GM18868 (cell line): ENCODE measurements at regions not wholly inside any gene's neighbourhood (a gene's known extent, or its start where the extent isn't known, plus 50 kb on each side); places are given as distances from the start of the nearest gene placed in this dataset.

Experiments used
- ATAC-seq: cut with Tn5 transposase; IDR thresholded peaks from one replicate; pipeline ENCODE4 v1.9.1; 2021; ENCODE audit warnings: mild to moderate bottlenecking, moderate library complexity; ENCODE audit not compliant: unreplicated experiment

DNA sequence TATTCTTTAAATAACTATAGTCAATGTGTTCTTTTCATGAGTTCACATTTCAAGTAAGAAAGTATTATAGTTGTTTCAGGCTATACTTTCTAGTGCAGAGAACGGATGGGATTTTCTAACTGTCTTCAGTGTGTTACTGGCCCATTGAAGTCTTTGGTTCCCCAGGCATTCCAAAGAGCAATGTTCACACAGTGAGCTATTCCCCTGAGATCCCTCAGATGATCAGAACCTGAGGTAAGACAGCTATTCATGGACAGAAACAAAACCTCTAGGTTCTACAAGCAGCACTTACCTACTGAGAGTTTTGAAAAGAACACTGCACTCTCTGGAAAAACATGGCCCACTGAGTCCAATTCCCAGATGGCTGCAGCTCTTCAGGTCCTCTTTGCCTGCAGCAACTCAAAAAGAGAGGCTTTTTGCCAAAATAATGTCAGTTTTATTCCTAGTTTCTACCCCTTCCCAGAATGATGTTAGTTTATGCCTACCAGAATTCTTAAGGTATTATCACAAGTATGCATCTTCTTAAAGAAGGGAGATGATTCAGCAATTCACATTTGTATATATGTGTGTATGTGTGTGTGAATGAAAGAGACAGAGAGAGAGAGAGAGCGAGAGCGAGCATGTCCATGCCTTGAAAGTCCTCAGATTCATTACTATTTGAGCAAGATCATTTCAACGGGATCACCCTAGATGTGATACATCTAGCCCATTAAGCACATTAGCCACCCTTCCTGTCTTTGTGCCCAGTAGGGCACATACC, 146.1 kb downstream of the PDHA2 start:
- ATAC-seq = no peak

DNA sequence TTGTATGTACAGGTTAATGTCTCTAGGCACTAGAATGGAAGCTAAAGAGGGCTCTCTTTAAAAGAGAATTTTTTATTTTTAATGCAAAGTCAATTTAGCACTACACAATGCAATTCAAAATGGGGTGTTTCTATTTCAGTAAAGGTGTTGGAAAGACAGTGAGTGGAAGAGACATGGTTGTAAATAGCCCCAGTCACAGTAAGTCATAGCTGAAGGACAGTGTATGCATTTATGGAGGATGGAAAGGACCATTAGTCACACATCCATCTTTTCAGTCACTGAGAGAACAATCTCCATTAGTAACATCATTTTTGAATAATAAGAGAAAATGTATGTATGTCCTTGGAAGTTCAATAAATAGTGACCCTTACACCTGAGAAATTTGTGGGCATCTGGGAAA, 148.0 kb downstream of the PDHA2 start:
- ATAC-seq = no peak

DNA sequence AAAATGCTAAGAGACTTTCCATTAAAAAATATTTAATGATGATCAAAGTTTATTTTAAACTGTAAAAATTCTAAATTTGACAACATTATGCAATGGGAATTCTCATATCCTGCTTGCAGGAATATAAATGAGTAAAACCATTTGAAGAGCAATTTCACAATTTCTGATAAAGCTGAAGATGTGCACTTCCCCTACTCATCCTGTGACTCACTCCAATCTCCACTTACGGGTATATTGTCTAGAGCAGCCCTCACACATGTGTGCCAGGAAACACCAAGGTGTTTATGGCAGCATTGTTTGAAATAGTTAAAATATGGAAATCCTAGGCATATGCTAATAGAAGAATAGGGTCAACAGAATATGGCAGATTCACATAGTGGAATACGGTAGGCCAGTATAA, 158.4 kb downstream of the PDHA2 start:
- no peak for ATAC-seq

DNA sequence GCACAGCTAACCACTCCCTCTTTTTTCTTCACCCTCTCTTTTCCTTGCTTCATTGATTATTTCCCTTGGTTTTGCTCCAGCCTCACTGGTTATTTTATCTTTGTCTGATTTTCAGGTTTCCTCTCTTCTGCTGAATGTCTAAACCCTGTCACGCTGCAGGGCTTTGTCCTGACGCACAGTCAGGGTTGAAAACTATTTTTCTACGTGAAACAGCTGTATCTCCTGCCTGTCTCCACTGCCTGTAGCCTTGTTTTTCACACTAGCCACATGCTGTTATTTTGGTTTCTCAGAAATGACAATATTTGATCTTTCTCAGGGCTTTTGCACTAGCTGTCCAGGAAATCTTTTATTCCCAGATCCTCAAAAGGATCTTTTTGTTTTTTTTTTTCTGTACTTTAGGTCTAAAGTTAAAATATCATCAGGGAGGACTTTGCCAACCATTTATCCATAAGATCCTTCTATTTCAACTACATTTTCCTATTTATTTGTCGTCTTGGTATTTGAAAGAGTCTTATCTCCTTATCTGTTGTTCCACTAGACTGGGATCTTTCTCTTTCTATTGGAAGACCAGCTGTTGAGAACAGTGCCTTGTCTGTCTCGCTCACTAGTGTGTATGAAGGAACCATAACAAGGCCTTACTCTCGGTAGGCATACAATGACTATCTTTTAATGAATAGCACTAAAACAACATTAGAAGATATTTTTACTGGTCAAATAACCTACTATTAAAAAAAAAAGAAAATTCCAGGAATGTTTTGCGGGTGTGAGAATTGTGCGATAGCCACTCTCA, 164.3 kb downstream of the PDHA2 start:
- ATAC-seq = no peak

DNA sequence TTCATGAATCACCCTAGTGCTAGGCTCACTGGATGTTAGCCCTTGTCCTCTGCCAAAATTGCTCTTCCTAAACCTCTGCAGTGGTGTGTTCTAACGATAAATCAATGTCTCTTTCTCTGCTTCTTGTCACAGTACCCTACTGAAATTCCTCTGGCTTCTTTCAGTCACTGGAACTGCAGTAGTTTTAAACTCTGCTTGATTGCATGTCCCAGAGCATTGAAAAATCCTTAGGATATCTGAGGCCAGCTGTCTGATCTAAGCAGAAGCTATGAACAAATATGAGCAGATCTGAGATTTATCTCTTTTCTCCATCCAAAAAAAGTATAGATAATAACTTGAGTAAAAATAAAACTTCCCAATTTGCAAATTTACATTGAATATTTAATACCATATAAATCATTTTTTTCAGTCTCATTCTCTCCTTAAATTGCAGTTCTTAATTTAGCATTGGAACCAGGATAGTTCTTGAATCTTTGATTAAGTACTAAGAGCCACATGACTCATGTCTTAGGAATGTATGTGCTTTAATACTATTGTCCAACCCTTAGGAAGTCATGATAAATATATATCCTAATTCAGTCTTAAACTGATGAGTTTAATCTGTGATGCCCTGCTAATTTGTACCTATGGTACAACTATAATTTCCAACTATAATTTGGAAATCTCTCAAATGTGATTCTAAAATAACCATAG, 169.7 kb downstream of the PDHA2 start:
- ATAC-seq = no peak

DNA sequence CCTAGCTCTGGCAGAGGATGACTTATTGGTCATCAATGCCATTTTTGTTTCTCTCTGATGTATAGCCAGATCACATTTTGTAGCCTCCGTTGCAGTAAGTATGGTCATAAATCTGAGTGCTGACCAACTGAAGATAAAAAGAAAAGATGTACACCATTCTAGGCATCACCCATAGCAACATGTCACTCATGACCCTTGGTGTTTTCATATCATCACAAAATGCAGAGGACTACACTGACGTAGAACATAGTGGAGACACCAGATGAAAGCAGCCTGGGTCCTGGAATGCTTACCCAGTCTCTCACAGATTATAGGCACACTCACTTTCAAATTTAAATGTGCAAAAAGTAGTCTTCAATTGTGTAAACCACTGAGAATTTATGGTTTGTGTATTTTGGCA, 172.8 kb downstream of the PDHA2 start:
- no peak for ATAC-seq

DNA sequence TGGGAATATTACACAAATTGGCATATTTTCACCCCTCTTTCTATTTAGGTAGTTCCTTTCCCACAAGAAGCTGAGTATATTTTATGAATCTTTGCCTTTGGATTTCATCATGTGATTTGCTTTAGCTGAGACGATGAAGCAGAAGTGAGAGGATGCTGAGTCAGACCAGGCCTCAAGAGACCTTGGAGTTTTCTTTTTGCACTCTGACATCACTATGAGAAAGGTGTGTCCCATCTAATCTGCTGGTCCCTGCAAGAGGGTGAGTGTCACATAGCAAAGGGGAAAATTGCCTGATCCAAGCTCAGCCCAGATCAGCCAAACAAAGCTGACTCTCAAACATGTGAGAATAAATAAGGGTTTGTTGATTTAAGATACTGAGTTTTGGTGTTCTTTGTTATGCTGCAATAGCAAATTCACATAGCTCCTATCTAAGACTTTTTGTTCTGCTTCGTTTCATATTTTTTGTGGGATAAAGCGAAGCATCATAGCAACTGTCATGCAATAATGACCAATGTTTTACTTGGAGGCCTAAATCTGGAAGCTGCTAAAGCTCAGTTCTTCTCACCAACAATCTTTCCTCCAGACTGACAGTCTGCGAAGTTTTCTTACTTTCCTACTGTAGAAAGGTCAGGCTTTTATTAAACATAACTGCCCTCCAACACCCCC, 176.9 kb downstream of the PDHA2 start:
- peak; percentile 99 for ATAC-seq

DNA sequence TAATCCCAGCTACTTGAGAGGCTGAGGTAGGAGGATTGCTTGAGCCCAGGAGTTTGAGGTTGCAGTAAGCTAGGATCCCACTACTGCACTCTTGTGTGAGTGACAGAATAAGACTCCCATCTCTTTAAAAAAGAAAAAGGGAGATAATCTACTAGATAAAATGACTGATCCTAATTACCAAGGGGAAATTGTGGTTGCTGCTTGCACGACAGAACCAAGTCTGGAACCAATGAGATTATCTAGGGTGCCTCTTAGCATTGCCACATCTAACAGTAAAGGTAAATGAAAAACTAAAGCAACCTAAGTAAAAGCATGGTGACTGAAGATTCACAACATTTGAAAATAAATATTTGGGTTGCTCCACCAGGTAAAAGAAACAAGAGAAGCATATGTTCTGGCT, 185.1 kb downstream of the PDHA2 start:
- ATAC-seq = no peak

DNA sequence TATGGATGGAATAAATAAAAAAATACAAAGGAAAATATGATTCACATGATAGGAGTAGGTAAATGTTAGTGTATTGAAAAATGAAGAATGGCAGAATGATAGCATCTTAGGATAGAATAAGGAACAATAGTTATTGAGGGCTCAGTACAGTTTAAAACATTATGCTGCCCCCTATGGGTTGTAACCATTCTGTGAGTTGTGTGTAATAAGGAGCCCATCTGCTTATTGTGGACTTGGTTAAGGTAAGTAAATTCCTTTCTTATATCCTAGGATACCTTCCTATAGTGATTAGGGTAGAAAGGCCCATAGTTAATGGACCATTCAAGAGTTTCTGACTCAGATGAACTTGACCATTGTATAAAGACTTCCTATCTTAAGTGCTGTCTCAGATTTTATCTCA, 195.8 kb downstream of the PDHA2 start:
- peak; percentile 56 for ATAC-seq

DNA sequence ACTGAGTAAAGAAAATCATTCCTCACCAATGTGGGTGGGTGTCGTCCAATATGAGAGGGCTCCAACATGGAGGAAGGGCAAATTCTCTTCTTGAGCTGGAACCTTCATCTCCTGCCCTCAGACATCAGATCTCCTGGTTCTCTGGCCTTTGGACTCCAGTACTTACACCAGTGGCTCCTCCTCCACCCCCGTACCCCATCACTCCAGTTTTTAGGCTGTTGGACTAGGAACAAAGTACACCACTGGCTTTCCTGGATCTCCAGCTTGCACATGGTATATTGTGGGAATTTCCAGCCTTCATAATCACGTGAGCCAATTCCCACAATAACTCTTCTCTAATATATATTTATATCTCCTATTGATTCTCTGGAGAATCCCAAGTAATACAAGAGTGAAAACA, 196.9 kb downstream of the PDHA2 start:
- no peak for ATAC-seq

DNA sequence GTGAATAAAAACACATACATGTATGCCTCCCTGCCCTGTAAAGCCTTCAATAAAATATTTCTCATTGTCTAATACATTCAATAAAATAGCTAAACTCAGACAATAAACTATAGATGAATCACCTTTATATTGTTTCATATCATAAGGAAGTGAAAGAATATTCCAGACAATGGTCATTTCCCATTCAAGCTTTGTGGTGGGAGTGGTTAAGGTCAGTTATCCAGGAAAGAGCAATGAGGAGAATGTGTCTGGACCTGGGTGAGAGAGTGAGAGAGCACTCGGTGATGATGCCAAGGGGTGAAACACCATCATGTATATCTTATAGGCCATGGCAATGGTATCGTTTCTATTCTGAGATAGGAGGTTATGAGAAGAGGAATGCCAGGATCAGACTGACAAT, 197.8 kb downstream of the PDHA2 start:
- no peak for ATAC-seq

DNA sequence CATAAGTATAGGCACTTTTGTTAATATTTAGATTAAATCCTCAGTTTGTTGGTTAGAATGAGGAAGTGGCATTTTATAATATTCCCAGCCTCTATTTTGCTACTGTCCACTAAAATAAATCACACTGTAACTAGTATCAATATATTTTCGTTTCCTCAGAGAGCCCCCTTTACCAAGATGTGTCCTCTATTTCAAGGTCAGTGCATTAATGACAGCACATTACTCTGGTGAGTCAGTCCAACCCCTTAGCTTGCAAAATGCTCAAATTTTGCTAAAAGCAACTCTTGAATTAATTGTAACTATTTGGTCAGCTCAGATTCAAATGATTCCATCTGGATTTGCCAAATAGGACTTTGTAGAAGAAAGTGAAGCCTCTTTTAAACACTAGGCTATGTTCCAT, 199.3 kb downstream of the PDHA2 start:
- ATAC-seq = no peak

DNA sequence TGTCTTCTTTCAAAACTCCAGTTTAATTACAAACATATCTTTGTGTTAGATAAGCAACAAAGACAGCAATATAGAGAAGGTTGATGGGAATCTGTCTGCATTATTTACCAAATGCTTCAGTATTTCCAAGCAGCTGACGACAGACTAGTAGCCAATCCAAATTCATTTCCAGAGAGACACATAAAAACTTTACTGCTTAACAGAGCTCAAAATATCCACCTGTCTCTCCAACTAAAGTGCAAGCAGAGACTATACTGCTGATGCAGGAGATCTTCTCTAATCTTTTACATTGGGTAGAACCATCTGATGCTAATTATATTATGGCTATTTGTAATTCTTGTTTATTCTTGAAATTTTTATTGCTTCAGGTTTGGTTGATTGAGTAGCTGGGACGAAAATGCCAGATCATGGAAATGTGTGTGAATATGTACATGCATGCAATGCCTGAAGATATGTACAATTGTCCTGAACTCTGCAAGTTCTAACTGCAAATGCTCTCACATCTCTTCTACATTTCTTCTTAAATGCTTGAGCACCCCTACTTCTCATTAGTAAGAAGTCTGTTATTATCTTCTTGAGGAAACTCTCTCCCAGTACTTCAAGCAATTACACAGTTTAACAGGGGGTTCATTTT, 200.0 kb downstream of the PDHA2 start:
- no peak for ATAC-seq

DNA sequence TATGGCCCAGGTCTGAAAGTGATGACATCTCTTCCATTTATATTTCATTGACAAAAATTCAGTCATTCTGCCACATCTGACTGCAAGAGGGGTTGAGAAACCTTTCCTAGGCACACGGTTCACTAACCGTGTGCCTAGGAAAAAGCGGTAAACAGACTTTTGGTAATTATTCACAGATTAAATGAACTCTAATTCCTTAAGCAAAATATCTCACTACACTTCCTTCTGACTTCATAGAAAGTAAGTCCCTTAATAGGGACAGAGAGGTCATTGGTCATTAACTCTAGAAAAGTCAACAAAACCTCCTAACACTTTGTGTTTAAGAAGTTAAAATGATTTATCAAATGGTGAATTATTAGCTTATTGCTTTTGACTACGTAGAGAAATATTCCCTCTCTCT, 205.1 kb downstream of the PDHA2 start:
- no peak for ATAC-seq

DNA sequence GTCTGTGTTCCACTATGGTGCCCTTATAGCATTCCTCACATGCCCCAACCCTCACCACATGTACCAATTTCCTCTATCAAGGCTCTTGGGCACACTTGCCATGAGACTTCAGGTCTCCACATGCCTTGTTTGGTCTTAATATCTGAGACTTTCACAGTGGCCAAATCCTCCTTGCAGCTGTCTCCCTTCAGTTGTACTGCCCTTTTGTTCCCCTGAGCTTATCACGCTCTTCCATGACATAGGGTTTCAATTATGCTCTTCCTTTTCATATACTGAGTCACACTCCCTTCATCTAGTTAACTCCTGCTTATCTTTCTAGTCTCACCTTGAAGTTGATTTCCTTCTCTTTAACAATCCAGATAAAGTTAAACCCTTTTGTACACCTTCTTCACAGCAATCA, 212.9 kb downstream of the PDHA2 start:
- no peak for ATAC-seq

DNA sequence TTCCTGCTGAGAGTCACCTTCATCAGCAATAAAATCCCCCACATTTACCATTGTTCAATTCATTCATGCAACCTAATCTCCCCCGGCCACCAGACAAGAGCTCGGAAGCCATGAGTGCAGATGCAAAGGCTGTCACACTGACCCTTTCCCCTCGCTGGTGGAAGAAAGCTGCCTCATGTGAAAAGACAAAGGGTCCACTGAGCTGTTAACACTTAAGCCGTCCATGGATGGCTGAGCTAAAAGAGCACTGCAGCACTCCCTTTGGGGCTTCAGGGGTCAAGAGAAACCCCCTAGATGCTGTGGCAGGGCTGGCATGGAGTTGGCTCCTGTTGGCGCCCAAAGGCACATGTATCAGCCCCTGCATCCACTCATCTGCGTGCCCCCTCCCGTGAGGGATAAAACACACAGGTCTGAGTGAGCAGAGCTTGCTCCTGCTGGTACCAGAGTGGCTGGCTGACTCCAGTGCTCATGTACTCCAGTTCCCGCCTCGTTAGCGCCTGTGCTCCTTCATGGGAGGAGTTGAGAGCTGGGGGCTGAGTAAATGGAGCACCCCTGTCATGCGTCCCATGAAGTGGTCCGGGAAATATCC, 216.5 kb downstream of the PDHA2 start:
- ATAC-seq = no peak

DNA sequence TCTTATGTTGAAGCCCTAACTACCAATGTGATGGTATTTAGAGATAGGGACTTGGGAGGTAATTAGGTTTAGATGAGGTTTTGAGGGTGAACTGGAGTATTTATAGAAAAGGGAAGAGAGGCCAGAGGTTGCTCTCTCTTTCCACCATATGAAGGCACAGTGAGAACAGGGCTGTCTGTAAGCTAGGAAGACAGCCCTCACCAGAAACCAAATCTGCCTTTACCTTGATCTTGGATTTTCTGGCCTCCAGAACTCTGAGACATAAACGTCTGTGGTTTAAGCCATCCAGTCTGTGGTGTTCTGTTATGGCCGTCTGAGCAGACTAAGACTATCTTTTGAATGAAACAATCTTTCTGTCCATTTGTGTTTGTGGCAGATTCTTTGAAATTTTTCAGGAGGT, 223.7 kb downstream of the PDHA2 start:
- no peak for ATAC-seq

DNA sequence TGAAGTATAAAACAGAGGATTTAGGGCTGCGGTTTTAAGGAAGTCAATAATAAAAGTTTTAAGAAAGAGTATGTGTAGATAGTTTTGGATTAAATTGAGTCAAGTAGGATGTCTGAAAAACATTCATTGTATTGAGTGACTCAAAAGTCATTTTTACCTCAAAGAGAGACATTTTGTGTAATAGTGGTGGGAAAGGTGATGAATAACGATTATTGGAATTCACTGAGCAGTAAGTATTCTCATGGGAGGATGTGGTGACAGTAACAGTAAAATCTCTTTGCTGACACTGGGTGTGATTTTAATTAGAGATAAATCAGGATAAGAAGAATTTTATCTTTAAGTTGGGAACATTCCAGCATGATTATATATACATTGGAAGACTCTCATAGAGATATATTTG, 233.6 kb downstream of the PDHA2 start:
- ATAC-seq = no peak

DNA sequence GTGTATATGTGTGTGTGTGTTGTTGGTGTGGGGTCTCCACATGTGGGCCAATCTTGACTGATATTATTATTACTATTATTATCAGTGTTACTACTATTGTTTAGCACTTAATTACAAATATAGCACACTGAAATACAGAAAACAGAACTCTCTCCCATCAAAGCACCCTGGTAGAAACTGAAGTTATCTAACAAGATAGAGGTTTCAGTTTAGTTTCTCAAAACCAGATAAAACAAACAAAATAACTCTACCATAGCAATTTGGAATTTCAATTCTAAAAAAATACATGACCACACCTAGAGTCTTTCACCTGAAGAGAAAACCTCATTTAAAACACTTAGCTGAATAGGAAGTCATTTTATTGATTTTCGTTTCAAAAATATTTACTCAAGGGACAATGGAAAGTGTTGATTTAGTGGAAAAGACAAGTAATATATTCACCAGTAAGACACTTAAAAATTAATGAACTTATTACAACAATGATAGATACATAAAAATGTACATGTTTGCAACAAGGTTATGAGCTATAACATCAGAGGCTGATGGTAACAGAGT, 252.3 kb downstream of the PDHA2 start:
- ATAC-seq = peak; percentile 55

DNA sequence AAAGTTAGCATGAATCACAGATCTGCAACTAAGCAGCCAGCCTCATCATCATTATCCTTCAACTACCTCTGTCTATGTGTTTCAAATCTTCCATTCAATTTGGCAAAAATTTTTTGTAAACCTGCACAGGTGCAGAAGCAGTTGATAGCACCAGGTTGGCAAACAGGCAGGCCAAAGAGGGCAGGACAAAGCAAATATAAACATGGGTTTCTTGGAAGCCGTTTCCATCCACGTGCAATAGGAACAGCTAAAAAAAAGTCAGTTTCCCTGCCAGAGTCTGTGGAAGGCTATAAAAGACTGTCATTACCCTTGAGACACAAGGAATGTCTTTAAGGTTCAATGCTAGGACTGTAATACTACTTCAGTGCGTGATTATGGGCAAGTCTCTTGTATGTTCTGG, 253.2 kb downstream of the PDHA2 start:
- no peak for ATAC-seq
